Muscle layer of duodenum (tissue), 2 donors: ENCODE measurements at regions not wholly inside any gene's neighbourhood (a gene's known extent, or its start where the extent isn't known, plus 50 kb on each side); places are given as distances from the start of the nearest gene placed in this dataset.

ENCODE experiments used
- H3K27ac ChIP-seq: one replicate; pipeline ENCODE4 v1.7.0; 2013; ENCODE audit warnings: mild to moderate bottlenecking, low read length
- H3K27me3 ChIP-seq: one replicate; pipeline ENCODE4 v1.7.0; 2013; ENCODE audit warnings: low read depth, mild to moderate bottlenecking, control low read depth, low read length
- H3K36me3 ChIP-seq, 2 donors: one replicate each; pipeline ENCODE4 v1.7.0; 2013; ENCODE audit warnings: low read length in 2 of 2, control low read depth in 1 of 2, mild to moderate bottlenecking in 1 of 2; ENCODE audit not compliant: insufficient read depth in 2 of 2, control insufficient read depth in 1 of 2
- H3K4me1 ChIP-seq, 2 donors: one replicate each; pipeline ENCODE4 v1.7.0; 2013; ENCODE audit warnings: low read length in 2 of 2, mild to moderate bottlenecking in 2 of 2, control low read depth in 1 of 2, moderate library complexity in 1 of 2; ENCODE audit not compliant: insufficient read depth in 2 of 2, control insufficient read depth in 1 of 2
- H3K4me3 ChIP-seq, 2 donors: one replicate each; pipeline ENCODE4 v1.7.0; 2013; ENCODE audit warnings: low read length in 2 of 2, low read depth in 1 of 2, mild to moderate bottlenecking in 1 of 2
- H3K9me3 ChIP-seq, 2 donors: one replicate each; pipeline ENCODE4 v1.7.0; 2013; ENCODE audit warnings: low read length in 2 of 2, control low read depth in 1 of 2, mild to moderate bottlenecking in 1 of 2; ENCODE audit not compliant: control insufficient read depth in 1 of 2
- donor health status: healthy.

DNA sequence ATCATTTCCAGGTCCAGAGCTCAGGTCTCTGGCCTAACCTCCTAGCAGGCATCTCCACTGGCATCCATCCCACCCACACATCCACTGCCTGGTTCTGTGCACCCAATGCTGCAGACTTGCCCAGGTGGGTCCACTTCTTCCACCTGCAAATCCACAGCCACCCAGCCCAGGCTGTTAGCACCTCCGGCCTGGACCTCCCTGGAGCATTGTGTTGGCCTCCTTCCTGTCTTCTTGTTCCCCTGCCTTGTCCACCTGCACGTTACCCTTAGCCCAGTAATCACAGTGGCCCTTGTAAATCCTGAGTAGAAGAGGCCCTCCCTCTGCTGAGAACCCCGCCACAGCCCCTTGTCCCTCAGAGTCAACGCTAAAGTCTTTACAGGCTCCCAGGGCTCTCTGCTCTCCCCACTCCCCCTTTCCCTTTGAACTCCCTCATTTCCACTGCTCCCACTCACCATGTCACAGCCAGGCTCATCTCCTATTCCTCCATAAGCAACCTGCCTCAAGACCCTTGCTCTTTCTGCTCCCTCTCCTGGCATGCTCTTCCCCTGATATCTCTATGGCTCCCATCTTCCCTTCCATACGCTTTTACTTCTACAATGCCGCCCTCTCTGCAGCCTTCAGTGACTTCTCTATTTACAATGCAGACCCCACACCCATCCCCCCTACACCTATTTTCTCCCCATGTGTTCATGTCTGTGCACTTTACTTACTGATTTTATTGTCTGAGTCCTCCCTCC, 288.8 kb downstream of the FOXL1 start:
- Histone ChIP-seq H3K4me1 (peaks cover 0 to 12% of the 10 kb centered on the region in 2 donors), H3K36me3 (no peaks in the 10 kb centered on the region), H3K4me3 (no peak overlapping the region), H3K27ac (no peak overlapping the region), H3K27me3 (no peaks in the 10 kb centered on the region), H3K9me3 (no peaks in the 10 kb centered on the region)

DNA sequence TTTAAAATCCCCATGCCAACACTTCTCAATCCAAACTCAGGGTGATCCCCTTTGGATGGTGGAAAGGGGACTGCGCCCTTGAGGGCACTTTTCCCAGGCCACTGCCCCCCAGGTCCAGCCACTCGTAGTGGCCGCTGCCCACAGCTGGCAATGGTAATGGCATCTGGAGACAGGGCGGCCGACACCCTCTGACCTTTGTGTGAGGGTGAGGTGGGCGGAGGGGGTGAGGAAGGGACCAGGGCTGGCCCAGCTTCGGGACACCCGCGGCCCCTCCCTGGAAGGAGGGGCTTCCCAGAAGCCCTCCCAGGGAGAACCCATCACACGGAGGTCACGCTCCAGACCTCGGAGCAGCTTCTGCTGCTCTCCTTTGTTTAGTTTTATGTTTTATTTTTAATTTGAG, 289.7 kb downstream of the FOXL1 start:
- no peaks in the 10 kb centered on the region for H3K36me3 ChIP-seq
- no peak overlapping the region for H3K4me3 ChIP-seq
- H3K27me3 ChIP-seq: no peaks in the 10 kb centered on the region
- peaks cover 0 to 8% of the 10 kb centered on the region in 2 donors for H3K4me1 ChIP-seq
- H3K27ac ChIP-seq: no peak overlapping the region
- H3K9me3 ChIP-seq: peaks cover 0 to 4% of the 10 kb centered on the region in 2 donors

DNA sequence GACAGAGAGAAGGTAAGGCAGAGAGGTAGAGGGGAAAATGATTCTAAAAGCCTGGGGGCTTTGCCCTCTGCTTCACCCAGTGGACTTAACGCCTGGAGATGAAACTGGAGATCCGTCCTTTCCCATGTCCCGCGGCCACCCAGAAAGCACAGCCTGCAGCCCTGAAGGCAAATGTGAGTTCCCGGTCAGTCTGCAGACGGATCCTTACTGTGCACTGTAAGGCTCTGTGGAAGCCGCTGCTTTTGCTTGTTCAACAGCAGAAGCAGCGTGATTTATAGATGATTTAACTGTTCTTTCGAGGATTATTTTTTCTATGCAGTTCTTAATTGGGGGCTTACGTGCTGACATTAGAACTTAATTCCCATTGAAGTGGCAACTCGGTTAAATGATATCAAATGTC, 290.4 kb downstream of the FOXL1 start:
- H3K27me3 ChIP-seq: no peaks in the 10 kb centered on the region
- H3K9me3 ChIP-seq: peaks cover 0 to 5% of the 10 kb centered on the region in 2 donors
- H3K36me3 ChIP-seq: no peaks in the 10 kb centered on the region
- no peak overlapping the region for H3K4me3 ChIP-seq
- H3K4me1 ChIP-seq: peaks cover 0 to 8% of the 10 kb centered on the region in 2 donors
- no peak overlapping the region for H3K27ac ChIP-seq

DNA sequence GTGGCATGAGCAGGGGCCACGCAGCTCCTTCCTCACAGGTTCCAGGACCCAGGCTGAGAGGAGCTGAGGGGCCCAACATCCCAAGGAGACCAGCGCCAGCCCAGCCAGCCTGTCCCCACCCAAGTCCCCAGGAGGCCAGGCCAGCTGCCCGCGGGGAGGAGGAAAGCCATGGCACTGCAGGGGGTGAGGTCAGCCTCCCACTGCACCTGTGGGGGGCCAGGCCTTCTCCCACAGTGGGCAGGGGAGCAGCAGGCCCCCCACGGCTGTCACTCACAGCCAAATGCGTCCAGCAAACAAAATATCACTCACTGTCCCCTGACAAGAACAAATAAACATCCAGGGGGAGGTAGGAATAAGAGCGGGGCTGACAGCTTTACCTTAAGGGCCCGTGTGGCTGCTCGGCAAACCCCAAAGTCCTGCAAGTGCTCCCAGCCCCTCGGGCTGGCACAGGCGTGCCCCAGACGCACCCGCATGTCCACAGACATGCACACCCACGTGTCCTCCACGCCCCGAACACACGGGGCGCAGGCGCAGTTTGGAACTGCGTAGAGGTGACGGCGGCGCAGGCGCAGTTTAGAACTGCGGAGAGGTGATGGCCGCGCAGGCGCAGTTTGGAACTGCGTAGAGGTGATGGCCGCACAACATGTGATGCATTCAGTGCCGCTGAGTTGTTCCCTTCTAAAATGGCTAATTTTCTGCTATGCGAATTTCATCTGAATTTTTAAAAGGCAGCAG, 291.1 kb downstream of the FOXL1 start:
- no peaks in the 10 kb centered on the region for H3K27me3 ChIP-seq
- H3K4me1 ChIP-seq: peaks cover 0 to 8% of the 10 kb centered on the region in 2 donors
- no peaks in the 10 kb centered on the region for H3K36me3 ChIP-seq
- peaks cover 0 to 5% of the 10 kb centered on the region in 2 donors for H3K9me3 ChIP-seq
- no peak overlapping the region for H3K27ac ChIP-seq
- no peak overlapping the region for H3K4me3 ChIP-seq

DNA sequence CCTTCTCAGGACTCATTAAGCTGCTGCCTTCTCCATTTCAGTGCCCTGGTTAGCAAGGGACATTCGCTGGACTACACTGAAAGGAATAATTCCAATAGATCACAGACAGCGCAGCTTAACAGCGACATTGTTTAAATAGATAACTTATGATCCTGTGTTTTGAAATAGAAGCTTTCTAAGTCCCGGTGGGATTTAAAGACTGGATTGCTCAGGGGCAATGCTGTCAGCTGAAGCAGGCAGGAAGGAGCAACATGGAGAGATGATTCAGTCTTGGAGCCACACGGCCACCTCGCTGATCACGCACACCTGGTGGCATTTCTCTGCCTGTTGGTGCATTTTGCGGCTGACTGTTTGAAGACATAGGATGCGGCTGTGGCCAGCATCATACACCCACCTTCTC, 292.0 kb downstream of the FOXL1 start:
- Histone ChIP-seq H3K4me3 (no peak overlapping the region), H3K27me3 (no peaks in the 10 kb centered on the region), H3K9me3 (peaks cover 0 to 5% of the 10 kb centered on the region in 2 donors), H3K27ac (no peak overlapping the region), H3K36me3 (no peaks in the 10 kb centered on the region), H3K4me1 (peaks cover 0 to 8% of the 10 kb centered on the region in 2 donors)

DNA sequence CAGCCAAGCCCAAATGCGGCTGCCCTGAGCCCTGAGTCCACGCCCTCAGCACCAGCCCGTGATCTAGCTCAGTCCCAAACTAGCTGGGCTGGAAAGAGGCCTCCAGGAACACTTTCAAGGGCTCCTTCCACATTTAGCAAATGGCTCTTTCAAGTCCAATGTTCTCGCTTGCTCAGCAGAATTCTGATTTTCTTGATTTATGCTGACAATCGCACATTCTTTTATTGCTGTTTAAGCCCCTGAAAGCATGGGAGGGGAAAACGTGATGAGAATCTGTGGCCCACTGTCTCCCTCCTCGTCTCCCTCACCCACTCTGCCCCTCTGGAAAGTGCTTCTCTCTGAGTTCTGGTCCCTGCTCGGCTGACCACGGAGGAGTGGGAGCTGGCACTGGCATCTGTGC, 293.8 kb downstream of the FOXL1 start:
- no peak overlapping the region for H3K27ac ChIP-seq

DNA sequence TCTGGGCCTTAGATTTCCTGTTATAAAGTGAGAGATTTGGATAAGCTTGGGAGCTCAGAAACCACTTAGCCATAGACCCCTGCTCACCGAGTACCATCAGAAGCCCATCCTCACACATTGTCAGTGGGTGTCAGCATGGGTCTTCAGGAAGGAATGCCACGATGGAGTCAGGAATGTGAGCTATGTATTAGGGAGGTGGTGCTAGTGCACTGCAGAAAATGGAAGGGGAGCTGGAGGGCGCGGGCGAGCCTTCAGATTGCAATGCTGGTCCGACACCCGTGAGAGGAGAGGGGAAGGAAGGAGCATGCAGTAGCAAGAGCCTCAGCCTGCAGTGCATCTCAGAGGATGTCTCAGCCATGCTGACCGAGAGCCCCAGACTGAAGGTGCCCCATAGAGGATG, 294.5 kb downstream of the FOXL1 start:
- Histone ChIP-seq H3K36me3 (no peaks in the 10 kb centered on the region), H3K4me3 (no peak overlapping the region), H3K27ac (no peak overlapping the region), H3K9me3 (peaks cover 0 to 5% of the 10 kb centered on the region in 2 donors), H3K27me3 (no peaks in the 10 kb centered on the region), H3K4me1 (no peaks in the 10 kb centered on the region)

More for the DNA sequence above, 293.8 kb downstream of the FOXL1 start:
- Histone ChIP-seq H3K4me1 (no peaks in the 10 kb centered on the region), H3K9me3 (peaks cover 0 to 5% of the 10 kb centered on the region in 2 donors), H3K27me3 (no peaks in the 10 kb centered on the region), H3K36me3 (no peaks in the 10 kb centered on the region), H3K4me3 (no peak overlapping the region)

DNA sequence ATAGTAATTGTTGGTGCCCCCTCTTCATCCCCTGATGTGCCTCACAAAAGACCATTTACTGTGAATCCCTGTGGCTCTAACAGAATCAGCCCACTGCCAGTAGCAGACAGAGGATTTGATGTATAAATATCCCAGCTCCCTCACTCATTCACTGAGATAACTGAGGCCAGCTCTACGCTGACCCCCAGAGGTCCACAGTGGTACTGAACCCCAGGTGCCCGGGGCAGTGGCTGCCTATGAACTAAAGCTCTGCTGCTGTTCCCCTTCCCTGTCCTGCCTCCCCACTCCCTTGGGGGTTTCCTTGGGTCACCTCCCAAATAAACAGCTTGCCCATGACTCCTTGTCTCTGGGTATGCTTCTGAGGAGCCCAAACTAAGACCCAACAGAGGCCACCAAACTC, 295.8 kb downstream of the FOXL1 start:
- Histone ChIP-seq H3K27me3 (peaks cover 9% of the 10 kb centered on the region), H3K4me1 (no peaks in the 10 kb centered on the region), H3K27ac (no peak overlapping the region), H3K4me3 (no peak overlapping the region), H3K36me3 (no peaks in the 10 kb centered on the region), H3K9me3 (peaks cover 0 to 5% of the 10 kb centered on the region in 2 donors)

DNA sequence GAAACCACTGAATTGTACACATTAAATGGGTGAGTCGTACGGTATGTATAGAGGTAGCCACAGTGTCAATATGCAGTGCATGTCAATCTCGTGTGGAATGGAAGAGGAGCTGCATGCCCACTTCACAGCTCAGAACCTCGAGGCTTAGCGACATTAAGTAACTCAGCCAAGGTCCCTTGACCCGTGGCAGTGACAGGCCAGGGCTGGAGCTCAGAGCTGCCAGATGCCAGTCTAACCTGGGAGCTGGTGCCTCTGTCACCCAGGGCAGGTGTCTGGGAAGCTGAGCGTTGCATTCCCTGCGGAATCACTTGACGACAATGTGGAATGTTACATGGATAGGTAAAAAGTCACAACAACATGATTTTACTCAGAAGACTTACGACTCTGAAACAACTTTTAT, 298.1 kb downstream of the FOXL1 start:
- Histone ChIP-seq H3K27ac (no peak overlapping the region), H3K36me3 (no peaks in the 10 kb centered on the region), H3K9me3 (peaks cover 0 to 5% of the 10 kb centered on the region in 2 donors), H3K4me3 (no peak overlapping the region), H3K4me1 (no peaks in the 10 kb centered on the region), H3K27me3 (peaks cover 9% of the 10 kb centered on the region)

DNA sequence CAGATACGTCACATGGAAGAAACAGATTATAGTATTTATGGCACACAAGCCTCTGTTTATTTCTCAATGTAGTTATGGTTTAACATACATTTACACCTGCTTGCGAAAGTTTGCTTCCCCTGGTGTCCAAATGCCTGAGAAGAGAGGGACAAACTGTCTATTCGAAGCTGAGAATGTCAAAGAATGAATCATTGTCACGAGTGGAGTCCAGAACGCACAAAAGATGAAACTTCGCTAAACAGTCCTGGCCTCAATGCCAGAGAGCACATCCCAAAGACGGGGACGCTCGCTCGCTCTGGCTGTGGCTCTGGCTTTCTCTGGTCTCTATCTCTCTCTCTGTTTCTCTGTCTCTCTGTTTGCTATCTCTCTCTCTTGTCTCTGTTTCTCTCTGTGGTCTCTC, 298.8 kb downstream of the FOXL1 start:
- H3K27ac ChIP-seq: no peak overlapping the region
- H3K9me3 ChIP-seq: peaks cover 0 to 5% of the 10 kb centered on the region in 2 donors
- H3K36me3 ChIP-seq: no peaks in the 10 kb centered on the region
- H3K27me3 ChIP-seq: peaks cover 9% of the 10 kb centered on the region
- H3K4me3 ChIP-seq: no peak overlapping the region
- no peaks in the 10 kb centered on the region for H3K4me1 ChIP-seq

DNA sequence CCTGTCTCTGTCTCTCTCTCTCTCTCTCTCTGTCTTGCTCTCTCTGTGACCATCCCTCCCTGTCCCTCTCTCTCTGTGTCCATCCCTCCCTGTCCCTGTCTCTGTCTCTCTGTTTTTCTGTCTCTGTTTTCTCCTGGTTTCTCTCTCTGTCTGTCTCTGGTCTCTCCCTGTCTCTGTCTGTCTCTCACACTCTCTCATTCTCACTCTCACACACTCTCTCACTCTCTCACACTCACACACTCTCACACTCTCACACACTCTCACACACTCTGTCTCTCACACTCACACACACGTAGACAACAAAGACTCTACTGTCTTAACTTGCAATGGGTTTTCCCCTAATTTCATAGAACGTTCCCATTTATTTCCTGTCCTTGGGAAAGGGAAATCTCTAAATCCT, 299.5 kb downstream of the FOXL1 start:
- peaks cover 0 to 3% of the 10 kb centered on the region in 2 donors for H3K9me3 ChIP-seq
- H3K4me1 ChIP-seq: peaks cover 0 to 3% of the 10 kb centered on the region in 2 donors
- peaks cover 9% of the 10 kb centered on the region for H3K27me3 ChIP-seq
- H3K36me3 ChIP-seq: no peaks in the 10 kb centered on the region
- no peak overlapping the region for H3K4me3 ChIP-seq
- H3K27ac ChIP-seq: no peak overlapping the region
